Neural cell (in vitro differentiated cells): ENCODE measurements at regions not wholly inside any gene's neighbourhood (a gene's known extent, or its start where the extent isn't known, plus 50 kb on each side); places are given as distances from the start of the nearest gene placed in this dataset.

Experiments used
- H2AFZ ChIP-seq: fragments of 200-600, 300-800 bp; sonication (generic), shearing (Covaris generic); 2 replicates; pipeline ENCODE4 v1.6.0; 2014; ENCODE audit warnings: low read depth, mild to moderate bottlenecking, antibody characterized with exemption, low read length, moderate library complexity
- H3F3A ChIP-seq: fragments of 200-600 bp; shearing (Covaris generic); 2 replicates; pipeline ENCODE4 v1.6.1; 2016; ENCODE audit warnings: mild to moderate bottlenecking, moderate library complexity, mixed read lengths, antibody characterized with exemption, low read length; ENCODE audit not compliant: insufficient read depth, poor library complexity, severe bottlenecking
- H3K27ac ChIP-seq: fragments of 200-600, 300-800 bp; sonication (generic), shearing (Covaris generic); 2 replicates; pipeline ENCODE4 v1.5.1; 2014; ENCODE audit warnings: mild to moderate bottlenecking, low read length, moderate library complexity
- H3K27me3 ChIP-seq: fragments of 300-800, 200-600 bp; sonication (generic), shearing (Covaris generic); 2 replicates; pipeline ENCODE4 v1.6.0; 2014; ENCODE audit warnings: mild to moderate bottlenecking, low read depth, low read length, moderate library complexity; ENCODE audit not compliant: insufficient read depth
- H3K36me3 ChIP-seq: fragments of 300-800, 200-600 bp; sonication (generic), shearing (Covaris generic); 2 replicates; pipeline ENCODE4 v1.5.1; 2014; ENCODE audit warnings: mild to moderate bottlenecking, antibody characterized with exemption, low read length, moderate library complexity; ENCODE audit not compliant: insufficient read depth
- H3K4me2 ChIP-seq: fragments of 300-800, 200-600 bp; sonication (generic), shearing (Covaris generic); 2 replicates; pipeline ENCODE4 v1.6.0; 2014; ENCODE audit warnings: mild to moderate bottlenecking, low read length
- H3K4me3 ChIP-seq: fragments of 300-800, 200-600 bp; sonication (generic), shearing (Covaris generic); 2 replicates; pipeline ENCODE4 v1.5.1; 2014; ENCODE audit warnings: mild to moderate bottlenecking, low read length, moderate library complexity
- H3K79me2 ChIP-seq: fragments of 200-600 bp; shearing (Covaris generic); replicated peaks from 2 replicates; pipeline ENCODE4 v1.6.0; 2014; ENCODE audit warnings: mild to moderate bottlenecking, low read length, moderate library complexity; ENCODE audit not compliant: insufficient read depth
- H3K9ac ChIP-seq: fragments of 300-800, 200-600 bp; sonication (generic), shearing (Covaris generic); 2 replicates; pipeline ENCODE4 v1.6.1; 2016; ENCODE audit warnings: mild to moderate bottlenecking, low read length, mixed read lengths
- H3K9me2 ChIP-seq: fragments of 200-600 bp; shearing (Covaris generic); 2 replicates; pipeline ENCODE4 v1.6.1; 2016; ENCODE audit warnings: mild to moderate bottlenecking, low read length, mixed read lengths; ENCODE audit not compliant: insufficient read depth
- H3K9me3 ChIP-seq: fragments of 200-600, 300-800 bp; sonication (generic), shearing (Covaris generic); 2 replicates; pipeline ENCODE4 v1.6.1; 2016; ENCODE audit warnings: mild to moderate bottlenecking, mixed run types, low read length, moderate library complexity, mixed read lengths
- H4K20me1 ChIP-seq: fragments of 200-600 bp; shearing (Covaris generic); 2 replicates; pipeline ENCODE4 v1.6.1; 2016; ENCODE audit warnings: mild to moderate bottlenecking, mixed run types; ENCODE audit not compliant: insufficient read depth
- CTCF ChIP-seq: fragments of 450-650 bp; IDR thresholded peaks from 2 replicates; pipeline ENCODE4 v1.5.1; 2014; ENCODE audit warnings: antibody characterized with exemption, mild to moderate bottlenecking, moderate library complexity; ENCODE audit not compliant: poor library complexity, severe bottlenecking
- EP300 ChIP-seq: fragments of 450-650 bp; conservative IDR thresholded peaks from 2 replicates; pipeline ENCODE4 v1.6.1; 2014; ENCODE audit warnings: antibody characterized with exemption, mild to moderate bottlenecking, moderate library complexity; ENCODE audit not compliant: poor library complexity, severe bottlenecking
- EZH2 ChIP-seq: fragments of 200-600, 300-800 bp; shearing (Covaris generic), sonication (generic); IDR thresholded peaks from 2 replicates; pipeline ENCODE4 v1.6.1; 2014; ENCODE audit warnings: antibody characterized with exemption, low read length, borderline replicate concordance, mild to moderate bottlenecking; ENCODE audit not compliant: insufficient read depth, poor library complexity, severe bottlenecking
- MXI1 ChIP-seq: fragments of 450-650 bp; conservative IDR thresholded peaks from 2 replicates; pipeline ENCODE4 v1.6.1; 2014; ENCODE audit warnings: antibody characterized with exemption, mild to moderate bottlenecking; ENCODE audit not compliant: poor library complexity, severe bottlenecking
- POLR2AphosphoS5 ChIP-seq: IDR thresholded peaks from 2 replicates; pipeline ENCODE4 v1.6.1; 2012
- RAD21 ChIP-seq: fragments of 450-650 bp; conservative IDR thresholded peaks from 2 replicates; pipeline ENCODE4 v1.6.1; 2014; ENCODE audit warnings: antibody characterized with exemption, mild to moderate bottlenecking, moderate library complexity
- REST ChIP-seq: IDR thresholded peaks from 2 replicates; pipeline ENCODE4 v1.6.1; 2012; ENCODE audit warnings: borderline replicate concordance
- SMC3 ChIP-seq: fragments of 450-650 bp; conservative IDR thresholded peaks from 2 replicates; pipeline ENCODE4 v1.6.1; 2014; ENCODE audit warnings: antibody characterized with exemption, mild to moderate bottlenecking, moderate library complexity; ENCODE audit not compliant: poor library complexity
- TAF1 ChIP-seq: IDR thresholded peaks from 2 replicates; pipeline ENCODE4 v1.6.1; 2012; ENCODE audit warnings: low read depth

GRCh38 chr3:82281205-82281604 is 519.8 kb upstream of the GBE1 start:
- no peaks in the 10 kb centered on the region for H3K27me3 ChIP-seq
- no peaks in the 10 kb centered on the region for H3K9me2 ChIP-seq
- TF ChIP-seq EZH2 (no peak), POLR2AphosphoS5 (no peak), EP300 (no peak), CTCF (no peak), SMC3 (no peak), REST (no peak), TAF1 (no peak), MXI1 (no peak), RAD21 (no peak)
- H3K27ac ChIP-seq = no peak overlapping the region
- no peak overlapping the region for H2AFZ ChIP-seq
- no peaks in the 10 kb centered on the region for H3K79me2 ChIP-seq
- H3K4me2 ChIP-seq = no peak overlapping the region
- H3K9me3 ChIP-seq = no peaks in the 10 kb centered on the region
- no peaks in the 10 kb centered on the region for H4K20me1 ChIP-seq
- no peak overlapping the region for H3K4me3 ChIP-seq
- H3K36me3 ChIP-seq = no peaks in the 10 kb centered on the region
- no peak overlapping the region for H3K9ac ChIP-seq
- H3F3A ChIP-seq = peaks cover 2% of the 10 kb centered on the region

- no peak overlapping the region for H3K27ac ChIP-seq
- no peaks in the 10 kb centered on the region for H3K9me2 ChIP-seq
- H3K79me2 ChIP-seq = no peaks in the 10 kb centered on the region
- H3K4me2 ChIP-seq = peak overlapping the region; percentile 4
- no peaks in the 10 kb centered on the region for H3K27me3 ChIP-seq
- TF ChIP-seq POLR2AphosphoS5 (peak; percentile 69), REST (no peak), MXI1 (no peak), TAF1 (no peak), EP300 (peak; percentile 80)
- no peaks in the 10 kb centered on the region for H3K9me3 ChIP-seq
- H3K36me3 ChIP-seq = no peaks in the 10 kb centered on the region
- no peak overlapping the region for H3K4me3 ChIP-seq
- H2AFZ ChIP-seq = no peak overlapping the region
- no peak overlapping the region for H3K9ac ChIP-seq
- H4K20me1 ChIP-seq = no peaks in the 10 kb centered on the region
- H3F3A ChIP-seq = peaks cover 2% of the 10 kb centered on the region
Observed at GRCh38 chr3:82276992-82277391, 515.5 kb upstream of the GBE1 start.
